OCI-LY7 (cell line): ENCODE measurements at regions not wholly inside any gene's neighbourhood (a gene's known extent, or its start where the extent isn't known, plus 50 kb on each side); places are given as distances from the start of the nearest gene placed in this dataset.
"Not testable (repeated sequence)": the region's sequence is repeated elsewhere in the genome, so short reads cannot be mapped to it uniquely, and the experiment has no call there.

Source experiments
- BruUV-seq: library from RNA; stranded (reverse); fragments of 400-500 nt; replicated peaks from 2 replicates; lab custom pipeline; 2021; lab: Mats Ljungman, UMichigan
- CTCF ChIA-PET: fragments of 300-600 bp; sonication (Branson Sonifier 250); formaldehyde crosslinking; loops from one replicate; lab custom pipeline; 2022; ENCODE audit warnings: antibody characterized with exemption; ENCODE audit not compliant: unreplicated experiment; lab: Charles Lee
- POLR2A ChIA-PET: fragments of 300-600 bp; sonication (Branson Sonifier 250); formaldehyde crosslinking; loops from one replicate; lab custom pipeline; 2022; ENCODE audit warnings: antibody characterized with exemption; lab: Charles Lee
- DNase-seq: peaks from one replicate; pipeline ENCODE4 v3.0.0-alpha.2; 2015; ENCODE audit warnings: low spot score
- H2AFZ ChIP-seq: fragments of 200-600 bp; sonication (generic), shearing (Covaris generic); 2 replicates; pipeline ENCODE4 v1.6.1; 2014; ENCODE audit warnings: mild to moderate bottlenecking, antibody characterized with exemption, low read length, moderate library complexity
- H3K27ac ChIP-seq: fragments of 200-600 bp; sonication (generic); 2 replicates; pipeline ENCODE4 v1.5.1; 2014; ENCODE audit warnings: mixed run types, low read depth, mild to moderate bottlenecking, moderate library complexity, low read length, inconsistent platforms; ENCODE audit not compliant: poor library complexity, severe bottlenecking
- H3K36me3 ChIP-seq: fragments of 200-600 bp; sonication (generic); 2 replicates; pipeline ENCODE4 v1.6.1; 2014; ENCODE audit warnings: mild to moderate bottlenecking, antibody characterized with exemption, low read length, moderate library complexity, mixed read lengths; ENCODE audit not compliant: insufficient read depth
- H3K4me1 ChIP-seq: fragments of 200-600 bp; sonication (generic); 2 replicates; pipeline ENCODE4 v1.5.1; 2014; ENCODE audit warnings: mild to moderate bottlenecking, low read length; ENCODE audit not compliant: insufficient read depth, poor library complexity, severe bottlenecking
- H3K4me2 ChIP-seq: fragments of 200-600 bp; sonication (generic); 2 replicates; pipeline ENCODE4 v1.6.1; 2014; ENCODE audit warnings: mild to moderate bottlenecking, low read length
- H3K4me3 ChIP-seq: fragments of 200-600 bp; sonication (generic); 2 replicates; pipeline ENCODE4 v1.5.1; 2014; ENCODE audit warnings: mild to moderate bottlenecking, low read depth, low read length; ENCODE audit not compliant: poor library complexity, severe bottlenecking
- H3K79me2 ChIP-seq: fragments of 200-600 bp; sonication (generic); 2 replicates; pipeline ENCODE4 v1.6.1; 2016; ENCODE audit warnings: low read depth, mild to moderate bottlenecking, low read length, moderate library complexity, mixed read lengths; ENCODE audit not compliant: insufficient read depth
- H3K9me2 ChIP-seq: fragments of 200-600 bp; sonication (generic); 2 replicates; pipeline ENCODE4 v1.6.1; 2016; ENCODE audit warnings: mild to moderate bottlenecking, low read length, mixed read lengths; ENCODE audit not compliant: insufficient read depth
- H3K9me3 ChIP-seq: fragments of 200-600 bp; sonication (generic); 2 replicates; pipeline ENCODE4 v1.6.1; 2014; ENCODE audit warnings: mild to moderate bottlenecking, mixed run types, low read length, mixed read lengths
- H4K20me1 ChIP-seq: fragments of 200-600 bp; sonication (generic); 2 replicates; pipeline ENCODE4 v1.6.1; 2014; ENCODE audit warnings: mild to moderate bottlenecking, antibody characterized with exemption, low read length, moderate library complexity, mixed read lengths; ENCODE audit not compliant: insufficient read depth
- EZH2phosphoT487 ChIP-seq: fragments of 200-600 bp; sonication (generic); IDR thresholded peaks from 2 replicates; pipeline ENCODE4 v1.6.1; 2018; ENCODE audit warnings: low read depth, borderline replicate concordance, mild to moderate bottlenecking, mixed run types, antibody characterized with exemption, low read length, moderate library complexity, mixed read lengths
- intact Hi-C: fragments of 100-400 bp; cut with micrococcal nuclease; formaldehyde crosslinking; loops from one replicate; pipeline ENCODE4 v1.10.0; 2022; ENCODE audit not compliant: unreplicated experiment
- TF ChIP-seq, protein P1 (sequence below): fragments of 200-600 bp; sonication (generic); conservative IDR thresholded peaks from 2 replicates; pipeline ENCODE4 v1.5.1; 2014; ENCODE audit warnings: mild to moderate bottlenecking, antibody characterized with exemption, low read length, moderate library complexity, mixed read lengths

DNA sequence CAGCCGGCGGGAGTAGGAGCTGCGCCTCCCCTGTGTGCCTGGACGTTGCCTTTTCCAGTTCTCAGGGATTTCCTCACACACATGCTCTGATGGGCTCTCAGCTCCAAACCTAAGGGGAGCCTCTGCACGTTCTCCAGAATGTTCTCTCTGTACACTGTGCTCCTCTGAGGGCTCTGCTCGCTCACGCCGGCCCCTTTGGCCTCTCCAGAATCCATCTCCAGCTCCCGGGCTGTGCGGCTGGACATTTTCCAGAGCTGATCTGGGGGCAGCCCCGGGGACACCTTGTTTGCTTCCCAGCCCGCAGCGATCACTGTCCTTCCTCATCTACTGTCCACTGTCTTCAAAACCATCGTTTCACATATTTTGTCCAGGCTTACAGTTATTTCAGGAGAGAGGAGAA lies 245.4 kb upstream of the HDAC4 start:
- H3K79me2 ChIP-seq, result no peaks in the 10 kb centered on the region
- H4K20me1 ChIP-seq, result no peaks in the 10 kb centered on the region
- no peak overlapping the region for H2AFZ ChIP-seq
- H3K36me3 ChIP-seq, result no peaks in the 10 kb centered on the region
- no peaks in the 10 kb centered on the region for H3K4me1 ChIP-seq
- H3K4me2 ChIP-seq, result no peak overlapping the region
- no peaks in the 10 kb centered on the region for H3K9me2 ChIP-seq
- intact Hi-C loops, result no loop called here
- ChIA-PET POLR2A (no interaction called here), CTCF (no interaction called here)
- no peak for DNase-seq
- BruUV-seq, result no TSS peak
- H3K27ac ChIP-seq, result no peak overlapping the region
- H3K4me3 ChIP-seq, result no peak overlapping the region
- peaks cover 6% of the 10 kb centered on the region; the same call in 1 of the 2 replicates for H3K9me3 ChIP-seq
- no peak for TF ChIP-seq EZH2phosphoT487

DNA sequence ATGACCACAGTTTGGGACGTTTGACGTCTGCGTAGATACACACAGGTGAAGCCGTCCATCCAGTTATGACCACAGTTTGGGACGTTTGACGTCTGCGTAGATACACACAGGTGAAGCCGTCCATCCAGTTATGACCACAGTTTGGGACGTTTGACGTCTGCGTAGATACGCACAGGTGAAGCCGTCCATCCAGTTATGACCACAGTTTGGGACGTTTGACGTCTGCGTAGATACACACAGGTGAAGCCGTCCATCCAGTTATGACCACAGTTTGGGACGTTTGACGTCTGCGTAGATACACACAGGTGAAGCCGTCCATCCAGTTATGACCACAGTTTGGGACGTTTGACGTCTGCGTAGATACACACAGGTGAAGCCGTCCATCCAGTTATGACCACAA lies 243.8 kb upstream of the HDAC4 start:
- H3K4me1 ChIP-seq, H3K79me2 ChIP-seq, H2AFZ ChIP-seq, H3K4me2 ChIP-seq, DNase-seq, H3K9me3 ChIP-seq, intact Hi-C loops, H3K9me2 ChIP-seq, H3K4me3 ChIP-seq, H4K20me1 ChIP-seq, H3K36me3 ChIP-seq, BruUV-seq, POLR2A ChIA-PET, H3K27ac ChIP-seq, CTCF ChIA-PET: not testable (repeated sequence)

DNA sequence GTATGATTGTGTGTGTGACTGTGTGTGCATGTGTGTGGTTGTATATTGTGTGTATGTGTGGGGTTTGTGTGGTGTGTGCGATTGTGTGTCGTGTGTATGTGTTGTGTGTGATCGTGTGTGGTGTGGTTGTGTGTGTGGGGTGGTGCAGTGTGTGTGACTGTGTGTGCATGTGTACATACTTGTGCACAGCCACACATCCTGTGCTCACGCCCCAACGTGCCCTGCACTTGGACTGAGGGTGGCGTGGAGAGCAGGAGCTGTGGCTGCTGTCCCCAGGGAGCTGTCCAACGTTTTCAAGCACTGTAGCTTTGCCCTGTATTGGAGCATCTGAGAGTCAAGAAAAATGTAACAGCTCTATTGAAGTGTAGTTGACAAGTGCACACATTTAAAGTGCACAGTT lies 243.2 kb upstream of the HDAC4 start:
- Histone ChIP-seq H3K4me1 (no peaks in the 10 kb centered on the region), H3K36me3 (no peaks in the 10 kb centered on the region), H3K9me3 (peaks cover 6% of the 10 kb centered on the region; the same call in 1 of the 2 replicates), H3K27ac (no peak overlapping the region), H4K20me1 (no peaks in the 10 kb centered on the region), H3K79me2 (no peaks in the 10 kb centered on the region), H3K9me2 (no peaks in the 10 kb centered on the region), H3K4me3 (no peak overlapping the region), H2AFZ (no peak overlapping the region), H3K4me2 (no peak overlapping the region)
- POLR2A ChIA-PET, result no interaction called here
- CTCF ChIA-PET, result no interaction called here
- intact Hi-C loops, result no loop called here
- DNase-seq, result no peak
- TF ChIP-seq, protein P1, sequence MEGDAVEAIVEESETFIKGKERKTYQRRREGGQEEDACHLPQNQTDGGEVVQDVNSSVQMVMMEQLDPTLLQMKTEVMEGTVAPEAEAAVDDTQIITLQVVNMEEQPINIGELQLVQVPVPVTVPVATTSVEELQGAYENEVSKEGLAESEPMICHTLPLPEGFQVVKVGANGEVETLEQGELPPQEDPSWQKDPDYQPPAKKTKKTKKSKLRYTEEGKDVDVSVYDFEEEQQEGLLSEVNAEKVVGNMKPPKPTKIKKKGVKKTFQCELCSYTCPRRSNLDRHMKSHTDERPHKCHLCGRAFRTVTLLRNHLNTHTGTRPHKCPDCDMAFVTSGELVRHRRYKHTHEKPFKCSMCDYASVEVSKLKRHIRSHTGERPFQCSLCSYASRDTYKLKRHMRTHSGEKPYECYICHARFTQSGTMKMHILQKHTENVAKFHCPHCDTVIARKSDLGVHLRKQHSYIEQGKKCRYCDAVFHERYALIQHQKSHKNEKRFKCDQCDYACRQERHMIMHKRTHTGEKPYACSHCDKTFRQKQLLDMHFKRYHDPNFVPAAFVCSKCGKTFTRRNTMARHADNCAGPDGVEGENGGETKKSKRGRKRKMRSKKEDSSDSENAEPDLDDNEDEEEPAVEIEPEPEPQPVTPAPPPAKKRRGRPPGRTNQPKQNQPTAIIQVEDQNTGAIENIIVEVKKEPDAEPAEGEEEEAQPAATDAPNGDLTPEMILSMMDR, result no peak
- no peak for TF ChIP-seq EZH2phosphoT487
- BruUV-seq, result no TSS peak

DNA sequence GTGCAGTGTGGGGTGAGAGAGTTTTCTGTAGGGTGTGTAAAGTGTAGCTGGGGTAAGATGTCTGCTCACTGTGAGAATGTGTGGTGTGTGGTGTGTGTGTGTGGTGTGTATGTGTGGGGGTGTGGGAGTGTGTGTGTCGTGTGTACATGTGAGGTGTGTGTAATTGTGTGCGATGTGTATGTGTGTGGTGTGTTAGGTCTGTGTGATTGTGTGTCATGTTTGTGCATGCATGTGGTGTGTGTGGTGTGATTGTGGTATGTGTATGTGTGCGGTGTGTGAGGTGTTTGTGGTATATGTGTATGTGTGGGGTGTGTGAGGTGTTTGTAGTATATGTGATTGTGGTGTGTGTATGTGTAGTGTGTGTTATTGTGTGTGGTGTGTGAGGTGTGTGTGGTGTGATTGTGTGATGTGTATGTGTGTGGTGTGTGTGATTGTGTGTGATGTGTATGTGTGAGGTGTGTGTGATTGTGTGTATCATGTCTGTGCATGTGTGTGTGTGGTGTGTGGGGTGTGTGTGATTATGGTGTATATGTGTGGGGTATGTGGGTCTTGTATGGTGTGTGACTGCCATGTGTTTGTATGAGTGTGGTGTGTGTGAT lies 241.7 kb upstream of the HDAC4 start:
- Histone ChIP-seq H3K4me1 (no peaks in the 10 kb centered on the region), H3K36me3 (no peaks in the 10 kb centered on the region), H3K4me2 (no peak overlapping the region), H3K4me3 (no peak overlapping the region), H2AFZ (no peak overlapping the region), H3K27ac (no peak overlapping the region), H4K20me1 (no peaks in the 10 kb centered on the region), H3K9me3 (peaks cover 6% of the 10 kb centered on the region; the same call in 1 of the 2 replicates), H3K79me2 (no peaks in the 10 kb centered on the region), H3K9me2 (no peaks in the 10 kb centered on the region)
- no TSS peak for BruUV-seq
- intact Hi-C loops, result no loop called here
- ChIA-PET POLR2A (no interaction called here), CTCF (no interaction called here)
- DNase-seq, result no peak
- TF ChIP-seq EZH2phosphoT487, result no peak
- TF ChIP-seq, protein P1, result no peak

DNA sequence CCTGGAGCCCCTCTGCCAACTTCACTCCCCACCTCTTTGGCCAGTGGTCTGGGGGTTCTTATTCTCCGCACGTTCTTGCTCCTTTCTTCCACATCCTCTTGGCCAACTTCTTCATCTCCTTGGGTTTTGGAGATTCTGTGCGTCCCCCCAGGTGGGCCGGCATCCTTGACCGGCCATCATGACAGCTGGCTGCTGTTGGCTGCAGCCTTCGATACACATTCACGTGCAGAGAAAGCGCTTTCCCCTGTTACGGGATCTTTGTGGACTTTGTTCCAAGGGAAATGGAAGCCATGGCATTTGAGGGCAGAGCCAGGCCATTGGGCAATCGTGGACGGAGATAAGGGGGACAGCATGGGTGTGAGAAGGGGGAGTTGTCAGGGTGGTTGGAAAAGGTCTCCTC lies 241.1 kb upstream of the HDAC4 start:
- H3K36me3 ChIP-seq, intact Hi-C loops, DNase-seq, H3K4me2 ChIP-seq, H3K79me2 ChIP-seq, BruUV-seq, H4K20me1 ChIP-seq, H3K4me1 ChIP-seq, H3K27ac ChIP-seq, H3K4me3 ChIP-seq, H3K9me3 ChIP-seq, POLR2A ChIA-PET, H2AFZ ChIP-seq, CTCF ChIA-PET, H3K9me2 ChIP-seq: not testable (repeated sequence)
